D721Med (cell line): ENCODE measurements at regions not wholly inside any gene's neighbourhood (a gene's known extent, or its start where the extent isn't known, plus 50 kb on each side); places are given as distances from the start of the nearest gene placed in this dataset.

Experiments used
- DNase-seq: peaks from one replicate; pipeline ENCODE4 v3.0.0; 2011; ENCODE audit warnings: low spot score; ENCODE audit not compliant: insufficient read length
- FAIRE-seq: peaks from 2 replicates; lab custom pipeline; 2011; peaks lifted over from hg19 to GRCh38; lab: Jason Lieb, UNC
- TF ChIP-seq, protein P1 (sequence below): IDR thresholded peaks from 2 replicates; pipeline ENCODE4 v1.5.1; 2012; ENCODE audit warnings: mild to moderate bottlenecking, control low read depth; ENCODE audit not compliant: insufficient read depth; ENCODE audit errors: missing control alignments

DNA sequence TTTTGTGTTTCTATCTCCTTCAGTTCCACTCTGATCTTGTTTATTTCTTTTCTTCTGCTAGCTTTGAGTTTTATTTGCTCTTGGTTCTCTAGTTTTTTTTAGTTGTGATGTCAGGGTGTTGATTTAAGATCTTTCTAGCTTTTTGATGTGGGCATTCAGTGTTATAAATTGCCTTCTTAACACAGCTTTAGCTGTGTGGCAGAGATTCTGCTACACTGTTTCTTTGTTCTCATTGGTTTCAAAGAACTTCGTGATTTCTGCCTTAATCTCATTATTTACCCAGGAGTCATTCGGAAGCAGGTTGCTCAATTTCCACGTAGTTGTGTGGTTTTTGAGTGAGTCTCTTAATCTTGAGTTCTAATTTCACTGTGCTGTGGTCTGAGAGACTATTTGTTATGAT, 251.7 kb upstream of the HTR2A start:
- TF ChIP-seq, protein P1, sequence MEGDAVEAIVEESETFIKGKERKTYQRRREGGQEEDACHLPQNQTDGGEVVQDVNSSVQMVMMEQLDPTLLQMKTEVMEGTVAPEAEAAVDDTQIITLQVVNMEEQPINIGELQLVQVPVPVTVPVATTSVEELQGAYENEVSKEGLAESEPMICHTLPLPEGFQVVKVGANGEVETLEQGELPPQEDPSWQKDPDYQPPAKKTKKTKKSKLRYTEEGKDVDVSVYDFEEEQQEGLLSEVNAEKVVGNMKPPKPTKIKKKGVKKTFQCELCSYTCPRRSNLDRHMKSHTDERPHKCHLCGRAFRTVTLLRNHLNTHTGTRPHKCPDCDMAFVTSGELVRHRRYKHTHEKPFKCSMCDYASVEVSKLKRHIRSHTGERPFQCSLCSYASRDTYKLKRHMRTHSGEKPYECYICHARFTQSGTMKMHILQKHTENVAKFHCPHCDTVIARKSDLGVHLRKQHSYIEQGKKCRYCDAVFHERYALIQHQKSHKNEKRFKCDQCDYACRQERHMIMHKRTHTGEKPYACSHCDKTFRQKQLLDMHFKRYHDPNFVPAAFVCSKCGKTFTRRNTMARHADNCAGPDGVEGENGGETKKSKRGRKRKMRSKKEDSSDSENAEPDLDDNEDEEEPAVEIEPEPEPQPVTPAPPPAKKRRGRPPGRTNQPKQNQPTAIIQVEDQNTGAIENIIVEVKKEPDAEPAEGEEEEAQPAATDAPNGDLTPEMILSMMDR = no peak
- no peak for FAIRE-seq
- no peak for DNase-seq

DNA sequence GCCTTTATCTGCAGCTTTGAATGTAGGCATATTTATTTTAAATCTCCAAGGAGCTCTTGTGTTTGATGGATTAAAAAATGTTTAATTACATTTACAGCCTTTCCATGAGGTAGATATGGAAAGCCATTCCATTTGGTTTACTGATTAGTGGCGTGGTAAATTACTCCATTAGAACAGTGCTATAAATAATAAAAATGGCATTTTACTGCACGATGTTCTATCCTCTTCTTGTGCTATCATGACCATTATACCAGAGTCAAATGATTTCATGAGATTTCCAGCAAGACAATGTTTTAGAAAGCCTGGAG, 250.9 kb upstream of the HTR2A start:
- TF ChIP-seq, protein P1 = no peak
- DNase-seq (no peak), FAIRE-seq (no peak)

DNA sequence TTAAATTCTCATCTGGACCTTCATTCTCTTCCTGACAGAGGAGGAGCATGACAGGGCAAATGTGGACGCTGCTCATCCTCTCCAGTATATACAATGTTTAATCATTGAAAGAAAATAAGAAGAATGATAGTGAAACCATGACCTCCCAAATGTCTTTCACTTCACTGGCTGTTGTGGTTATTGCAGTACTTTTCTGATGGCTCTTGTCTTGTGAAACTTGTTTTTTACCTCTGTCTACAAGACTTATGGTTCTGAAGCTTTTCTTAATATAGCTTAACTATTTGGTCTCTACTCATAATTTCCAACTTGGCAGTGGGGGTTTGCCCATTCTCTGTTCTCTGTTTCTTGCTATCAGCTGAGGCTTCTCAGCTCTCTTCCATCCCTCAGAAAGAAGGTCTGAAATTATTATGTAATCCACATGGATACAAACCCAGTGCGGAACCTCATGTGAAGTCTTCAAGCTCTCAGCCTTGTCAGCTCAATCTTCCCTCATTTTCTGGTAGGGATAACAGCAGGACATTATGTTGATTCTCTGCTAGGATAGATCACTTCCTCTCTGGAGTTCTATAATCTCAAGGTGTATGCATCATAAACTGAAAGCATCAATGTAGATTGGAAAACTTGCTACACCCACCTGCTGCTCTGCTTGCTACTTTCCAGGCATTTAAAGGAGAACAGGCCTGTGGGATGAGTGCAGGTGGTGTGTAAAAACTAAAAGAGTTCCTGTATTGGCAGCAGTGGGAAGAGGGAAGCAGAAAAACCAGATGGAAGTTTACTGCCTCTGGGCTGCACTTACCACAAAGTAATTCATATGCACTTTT, 250.3 kb upstream of the HTR2A start:
- FAIRE-seq (no peak), DNase-seq (no peak)
- TF ChIP-seq, protein P1 = no peak

DNA sequence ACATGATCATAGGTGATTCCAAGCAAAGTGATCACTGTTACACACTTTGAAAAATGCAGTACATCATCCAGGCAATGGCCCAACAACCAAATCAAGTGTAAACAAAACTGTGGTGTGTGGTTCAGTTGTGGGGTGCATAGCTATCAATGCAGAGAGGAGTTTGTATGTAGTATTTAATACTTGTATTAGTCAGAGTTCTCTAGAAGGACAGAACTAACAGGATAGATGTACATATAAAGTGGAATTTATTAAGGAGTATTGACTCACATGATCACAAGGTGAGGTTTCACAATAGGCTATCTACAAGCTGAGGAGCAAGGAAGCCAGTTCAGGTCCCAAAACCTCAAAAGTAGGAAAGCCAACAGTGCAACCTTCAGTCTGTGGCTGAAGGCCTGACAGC, 249.3 kb upstream of the HTR2A start:
- TF ChIP-seq, protein P1 = no peak
- DNase-seq = no peak
- FAIRE-seq = no peak

DNA sequence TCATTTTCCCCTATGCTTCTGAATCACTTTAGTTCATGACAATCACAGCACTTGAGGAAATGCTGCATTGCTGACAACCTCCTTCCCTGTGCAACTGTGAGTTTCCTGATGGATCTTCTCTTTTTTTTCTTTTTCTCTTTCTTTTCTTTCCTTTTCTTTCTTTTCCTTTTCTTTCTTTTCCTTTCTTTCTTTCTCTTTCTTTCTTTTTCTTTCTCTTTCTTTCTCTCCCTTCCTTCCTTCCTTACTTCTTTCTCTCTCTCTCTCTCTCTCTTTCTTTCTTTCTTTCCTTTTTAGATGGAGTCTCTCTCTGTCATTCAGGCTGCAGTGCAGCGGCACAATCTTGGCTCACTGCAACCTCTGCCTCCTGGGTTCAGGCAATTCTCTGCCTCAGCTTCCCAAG, 247.9 kb upstream of the HTR2A start:
- no peak for DNase-seq
- no peak for FAIRE-seq
- TF ChIP-seq, protein P1 = no peak

DNA sequence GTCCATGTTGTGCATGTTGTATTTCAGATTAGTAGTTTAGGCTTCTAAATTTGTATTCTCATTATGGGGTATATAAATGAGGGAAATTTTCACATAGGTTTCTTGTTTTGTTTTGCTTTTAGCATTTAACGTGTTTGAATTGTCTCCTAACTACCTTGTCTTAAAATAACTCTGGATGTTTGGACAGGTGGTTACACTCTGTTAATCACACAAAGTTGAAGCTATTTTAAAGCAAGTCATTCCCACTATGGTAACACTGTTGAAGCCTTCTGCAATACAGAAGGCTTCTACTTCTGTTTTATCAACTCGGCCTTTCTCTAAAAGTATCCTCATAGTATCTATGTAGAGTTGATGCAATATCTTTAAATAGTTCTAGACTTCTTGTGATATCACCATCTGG, 245.3 kb upstream of the HTR2A start:
- DNase-seq (no peak), FAIRE-seq (no peak)
- TF ChIP-seq, protein P1 = no peak

DNA sequence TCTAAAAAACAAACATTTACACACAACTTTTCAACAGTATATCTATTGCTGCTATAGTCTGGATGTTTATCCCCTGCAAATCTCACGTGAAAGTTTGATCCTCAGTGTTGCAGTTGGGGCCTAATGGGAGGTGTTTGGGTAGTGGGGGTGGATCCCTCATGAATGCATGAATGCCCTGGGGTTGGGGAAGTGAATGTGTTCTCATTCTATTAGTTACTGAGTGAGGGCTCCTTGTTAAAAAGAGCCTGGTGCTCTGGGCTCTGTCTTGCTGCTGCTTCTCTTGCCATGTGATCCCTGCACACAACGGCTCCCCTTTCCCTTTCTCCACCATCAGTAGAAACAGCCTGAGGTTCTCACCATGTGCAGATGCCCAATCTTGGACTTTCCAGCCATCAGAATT, 242.7 kb upstream of the HTR2A start:
- TF ChIP-seq, protein P1 = no peak
- no peak for FAIRE-seq
- DNase-seq = no peak
